ENCODE measurements at regions not wholly inside any gene's neighbourhood (a gene's known extent, or its start where the extent isn't known, plus 50 kb on each side); places are given as distances from the start of the nearest gene placed in this dataset.

GRCh38 chr1:191993549-191993948, 164.7 kb upstream of the RGS18 start:
- H3K4me3 Mint-ChIP-seq = no peak overlapping the region
- H3K9me3 Mint-ChIP-seq = peaks cover 6% of the 10 kb centered on the region
- DNase-seq (ENCODE audit: low spot score in 2 of 2) = no peak
- no peaks in the 10 kb centered on the region for H3K4me1 Mint-ChIP-seq
- no peak for ATAC-seq
- H3K27ac Mint-ChIP-seq = no peak overlapping the region
- no peaks in the 10 kb centered on the region for H3K36me3 Mint-ChIP-seq

- no peak for DNase-seq (ENCODE audit: low spot score in 2 of 2)
- peaks cover under 1% of the 10 kb centered on the region for H3K9me3 Mint-ChIP-seq
- no peaks in the 10 kb centered on the region for H3K4me1 Mint-ChIP-seq
- no peak overlapping the region for H3K4me3 Mint-ChIP-seq
- no peaks in the 10 kb centered on the region for H3K36me3 Mint-ChIP-seq
- no peak overlapping the region for H3K27ac Mint-ChIP-seq
- ATAC-seq = no peak
Measured at GRCh38 chr1:192002063-192002462, 156.2 kb upstream of the RGS18 start.

- peaks cover 3% of the 10 kb centered on the region for H3K9me3 Mint-ChIP-seq
- peak; percentile 51 for ATAC-seq
- H3K4me3 Mint-ChIP-seq = no peak overlapping the region
- DNase-seq (ENCODE audit: low spot score in 2 of 2) = no peak
- no peaks in the 10 kb centered on the region for H3K4me1 Mint-ChIP-seq
- H3K27ac Mint-ChIP-seq = no peak overlapping the region
- H3K36me3 Mint-ChIP-seq = no peaks in the 10 kb centered on the region
Measured at GRCh38 chr1:192003295-192004077, 154.8 kb upstream of the RGS18 start.

- Mint-ChIP-seq H3K4me3 (no peak overlapping the region), H3K36me3 (no peaks in the 10 kb centered on the region), H3K4me1 (no peaks in the 10 kb centered on the region), H3K9me3 (peaks cover 3% of the 10 kb centered on the region), H3K27ac (no peak overlapping the region)
- DNase-seq (ENCODE audit: low spot score in 2 of 2) (no peak), ATAC-seq (no peak)
Measured at GRCh38 chr1:192005976-192006375, 152.3 kb upstream of the RGS18 start.

GRCh38 chr1:192008281-192008825, 149.9 kb upstream of the RGS18 start:
- ATAC-seq (no peak), DNase-seq (ENCODE audit: low spot score in 2 of 2) (no peak)
- Mint-ChIP-seq H3K36me3 (no peaks in the 10 kb centered on the region), H3K4me1 (no peaks in the 10 kb centered on the region), H3K4me3 (no peak overlapping the region), H3K27ac (no peak overlapping the region), H3K9me3 (peaks cover 6% of the 10 kb centered on the region)

- peaks cover 6% of the 10 kb centered on the region for H3K9me3 Mint-ChIP-seq
- no peaks in the 10 kb centered on the region for H3K4me1 Mint-ChIP-seq
- H3K36me3 Mint-ChIP-seq = no peaks in the 10 kb centered on the region
- ATAC-seq (no peak), DNase-seq (ENCODE audit: low spot score in 2 of 2) (no peak)
- H3K27ac Mint-ChIP-seq = no peak overlapping the region
- no peak overlapping the region for H3K4me3 Mint-ChIP-seq
Measured at GRCh38 chr1:192010406-192010805, 147.9 kb upstream of the RGS18 start.

- DNase-seq (ENCODE audit: low spot score in 2 of 2) (no peak), ATAC-seq (no peak)
- no peak overlapping the region for H3K27ac Mint-ChIP-seq
- H3K4me3 Mint-ChIP-seq = no peak overlapping the region
- H3K36me3 Mint-ChIP-seq = no peaks in the 10 kb centered on the region
- peaks cover 6% of the 10 kb centered on the region for H3K9me3 Mint-ChIP-seq
- H3K4me1 Mint-ChIP-seq = no peaks in the 10 kb centered on the region
Measured at GRCh38 chr1:192011525-192011924, 146.7 kb upstream of the RGS18 start.

GRCh38 chr1:192022827-192023226, 135.4 kb upstream of the RGS18 start:
- peak; percentile 62 for ATAC-seq
- no peaks in the 10 kb centered on the region for H3K36me3 Mint-ChIP-seq

GRCh38 chr1:192024881-192025280, 133.4 kb upstream of the RGS18 start:
- Mint-ChIP-seq H3K4me1 (no peaks in the 10 kb centered on the region), H3K27ac (no peak overlapping the region), H3K4me3 (no peak overlapping the region), H3K36me3 (no peaks in the 10 kb centered on the region), H3K9me3 (peaks cover 11% of the 10 kb centered on the region)
- DNase-seq (ENCODE audit: low spot score in 2 of 2) (no peak), ATAC-seq (no peak)

More at GRCh38 chr1:192022827-192023226, 135.4 kb upstream of the RGS18 start:
- no peaks in the 10 kb centered on the region for H3K4me1 Mint-ChIP-seq
- H3K9me3 Mint-ChIP-seq = peaks cover 15% of the 10 kb centered on the region
- no peak for DNase-seq (ENCODE audit: low spot score in 2 of 2)
- no peak overlapping the region for H3K27ac Mint-ChIP-seq
- no peak overlapping the region for H3K4me3 Mint-ChIP-seq

- Mint-ChIP-seq H3K36me3 (no peaks in the 10 kb centered on the region), H3K27ac (no peak overlapping the region), H3K4me3 (no peak overlapping the region), H3K9me3 (peaks cover 6% of the 10 kb centered on the region), H3K4me1 (no peaks in the 10 kb centered on the region)
- no peak for ATAC-seq
- DNase-seq (ENCODE audit: low spot score in 2 of 2) = no peak
Measured at GRCh38 chr1:192038567-192038966, 119.7 kb upstream of the RGS18 start.

- Mint-ChIP-seq H3K4me3 (no peak overlapping the region), H3K36me3 (no peaks in the 10 kb centered on the region), H3K4me1 (no peaks in the 10 kb centered on the region), H3K27ac (no peak overlapping the region), H3K9me3 (peaks cover 14% of the 10 kb centered on the region)
- no peak for ATAC-seq
- no peak for DNase-seq (ENCODE audit: low spot score in 2 of 2)
Measured at GRCh38 chr1:192045131-192045530, 113.1 kb upstream of the RGS18 start.

GRCh38 chr1:192053531-192053971, 104.7 kb upstream of the RGS18 start:
- Mint-ChIP-seq H3K27ac (no peak overlapping the region), H3K4me3 (no peak overlapping the region), H3K4me1 (no peaks in the 10 kb centered on the region), H3K36me3 (no peaks in the 10 kb centered on the region), H3K9me3 (peaks cover 8% of the 10 kb centered on the region)
- ATAC-seq = no peak
- DNase-seq (ENCODE audit: low spot score in 2 of 2) = no peak

- DNase-seq (ENCODE audit: low spot score in 2 of 2) (no peak), ATAC-seq (no peak)
- Mint-ChIP-seq H3K27ac (no peak overlapping the region), H3K4me1 (no peaks in the 10 kb centered on the region), H3K9me3 (peaks cover under 1% of the 10 kb centered on the region), H3K36me3 (no peaks in the 10 kb centered on the region), H3K4me3 (no peak overlapping the region)
Measured at GRCh38 chr1:192057766-192058165, 100.5 kb upstream of the RGS18 start.

GRCh38 chr1:192059407-192059806, 98.9 kb upstream of the RGS18 start:
- Mint-ChIP-seq H3K27ac (no peak overlapping the region), H3K36me3 (no peaks in the 10 kb centered on the region), H3K9me3 (no peaks in the 10 kb centered on the region), H3K4me1 (no peaks in the 10 kb centered on the region), H3K4me3 (no peak overlapping the region)
- DNase-seq (ENCODE audit: low spot score in 2 of 2) (no peak), ATAC-seq (no peak)

- no peaks in the 10 kb centered on the region for H3K36me3 Mint-ChIP-seq
- no peak for ATAC-seq
- H3K27ac Mint-ChIP-seq = no peak overlapping the region
- H3K4me3 Mint-ChIP-seq = no peak overlapping the region
- H3K4me1 Mint-ChIP-seq = no peaks in the 10 kb centered on the region
- no peaks in the 10 kb centered on the region for H3K9me3 Mint-ChIP-seq
- no peak for DNase-seq (ENCODE audit: low spot score in 2 of 2)
Measured at GRCh38 chr1:192061556-192061955, 96.7 kb upstream of the RGS18 start.

GRCh38 chr1:192065087-192065486, 93.2 kb upstream of the RGS18 start:
- DNase-seq (ENCODE audit: low spot score in 2 of 2) = no peak
- H3K4me3 Mint-ChIP-seq = no peak overlapping the region
- no peaks in the 10 kb centered on the region for H3K4me1 Mint-ChIP-seq
- H3K36me3 Mint-ChIP-seq = no peaks in the 10 kb centered on the region
- H3K9me3 Mint-ChIP-seq = peaks cover 14% of the 10 kb centered on the region
- H3K27ac Mint-ChIP-seq = no peak overlapping the region
- no peak for ATAC-seq
